OCI-LY7 (cell line): ENCODE measurements at regions not wholly inside any gene's neighbourhood (a gene's known extent, or its start where the extent isn't known, plus 50 kb on each side); places are given as distances from the start of the nearest gene placed in this dataset.

ENCODE experiments used
- BruUV-seq: library from RNA; stranded (reverse); fragments of 400-500 nt; replicated peaks from 2 replicates; lab custom pipeline; 2021; lab: Mats Ljungman, UMichigan
- CTCF ChIA-PET: fragments of 300-600 bp; sonication (Branson Sonifier 250); formaldehyde crosslinking; loops from one replicate; lab custom pipeline; 2022; ENCODE audit warnings: antibody characterized with exemption; ENCODE audit not compliant: unreplicated experiment; lab: Charles Lee
- POLR2A ChIA-PET: fragments of 300-600 bp; sonication (Branson Sonifier 250); formaldehyde crosslinking; loops from one replicate; lab custom pipeline; 2022; ENCODE audit warnings: antibody characterized with exemption; lab: Charles Lee
- DNase-seq: peaks from one replicate; pipeline ENCODE4 v3.0.0-alpha.2; 2015; ENCODE audit warnings: low spot score
- H2AFZ ChIP-seq: fragments of 200-600 bp; sonication (generic), shearing (Covaris generic); 2 replicates; pipeline ENCODE4 v1.6.1; 2014; ENCODE audit warnings: mild to moderate bottlenecking, antibody characterized with exemption, low read length, moderate library complexity
- H3K27ac ChIP-seq: fragments of 200-600 bp; sonication (generic); 2 replicates; pipeline ENCODE4 v1.5.1; 2014; ENCODE audit warnings: mixed run types, low read depth, mild to moderate bottlenecking, moderate library complexity, low read length, inconsistent platforms; ENCODE audit not compliant: poor library complexity, severe bottlenecking
- H3K36me3 ChIP-seq: fragments of 200-600 bp; sonication (generic); 2 replicates; pipeline ENCODE4 v1.6.1; 2014; ENCODE audit warnings: mild to moderate bottlenecking, antibody characterized with exemption, low read length, moderate library complexity, mixed read lengths; ENCODE audit not compliant: insufficient read depth
- H3K4me1 ChIP-seq: fragments of 200-600 bp; sonication (generic); 2 replicates; pipeline ENCODE4 v1.5.1; 2014; ENCODE audit warnings: mild to moderate bottlenecking, low read length; ENCODE audit not compliant: insufficient read depth, poor library complexity, severe bottlenecking
- H3K4me2 ChIP-seq: fragments of 200-600 bp; sonication (generic); 2 replicates; pipeline ENCODE4 v1.6.1; 2014; ENCODE audit warnings: mild to moderate bottlenecking, low read length
- H3K4me3 ChIP-seq: fragments of 200-600 bp; sonication (generic); 2 replicates; pipeline ENCODE4 v1.5.1; 2014; ENCODE audit warnings: mild to moderate bottlenecking, low read depth, low read length; ENCODE audit not compliant: poor library complexity, severe bottlenecking
- H3K79me2 ChIP-seq: fragments of 200-600 bp; sonication (generic); 2 replicates; pipeline ENCODE4 v1.6.1; 2016; ENCODE audit warnings: low read depth, mild to moderate bottlenecking, low read length, moderate library complexity, mixed read lengths; ENCODE audit not compliant: insufficient read depth
- H3K9me2 ChIP-seq: fragments of 200-600 bp; sonication (generic); 2 replicates; pipeline ENCODE4 v1.6.1; 2016; ENCODE audit warnings: mild to moderate bottlenecking, low read length, mixed read lengths; ENCODE audit not compliant: insufficient read depth
- H3K9me3 ChIP-seq: fragments of 200-600 bp; sonication (generic); 2 replicates; pipeline ENCODE4 v1.6.1; 2014; ENCODE audit warnings: mild to moderate bottlenecking, mixed run types, low read length, mixed read lengths
- H4K20me1 ChIP-seq: fragments of 200-600 bp; sonication (generic); 2 replicates; pipeline ENCODE4 v1.6.1; 2014; ENCODE audit warnings: mild to moderate bottlenecking, antibody characterized with exemption, low read length, moderate library complexity, mixed read lengths; ENCODE audit not compliant: insufficient read depth
- EZH2phosphoT487 ChIP-seq: fragments of 200-600 bp; sonication (generic); IDR thresholded peaks from 2 replicates; pipeline ENCODE4 v1.6.1; 2018; ENCODE audit warnings: low read depth, borderline replicate concordance, mild to moderate bottlenecking, mixed run types, antibody characterized with exemption, low read length, moderate library complexity, mixed read lengths
- intact Hi-C: fragments of 100-400 bp; cut with micrococcal nuclease; formaldehyde crosslinking; loops from one replicate; pipeline ENCODE4 v1.10.0; 2022; ENCODE audit not compliant: unreplicated experiment
- TF ChIP-seq, protein P1 (sequence below): fragments of 200-600 bp; sonication (generic); conservative IDR thresholded peaks from 2 replicates; pipeline ENCODE4 v1.5.1; 2014; ENCODE audit warnings: mild to moderate bottlenecking, antibody characterized with exemption, low read length, moderate library complexity, mixed read lengths

DNA sequence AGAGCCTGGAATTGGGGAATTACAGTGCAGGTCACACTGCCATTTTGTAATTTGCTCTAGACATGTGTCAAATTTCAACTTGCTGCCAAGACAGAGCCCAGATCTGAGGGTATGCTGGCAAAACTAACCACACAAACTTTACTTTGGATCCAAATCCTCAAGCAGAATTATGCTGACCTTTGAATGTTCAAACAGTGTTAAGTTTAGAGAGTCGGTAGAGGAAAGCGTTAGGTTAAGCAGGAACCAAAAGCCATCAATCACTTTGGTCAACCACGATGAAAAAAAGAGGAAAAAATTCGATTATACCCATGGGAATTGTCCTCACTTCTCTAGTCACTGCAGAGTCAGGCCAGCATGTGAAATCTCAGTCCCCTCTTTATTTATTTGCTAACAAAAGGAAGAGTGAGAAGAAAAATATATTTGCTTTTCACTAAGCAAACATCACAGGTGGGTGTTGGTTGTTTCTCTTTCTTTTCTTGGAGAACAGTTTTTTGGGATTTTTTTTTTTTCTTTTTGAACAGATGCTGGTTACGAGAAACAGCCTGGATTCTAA is 105.1 kb upstream of the ADGRF1 start:
- Histone ChIP-seq H3K9me2 (0 out of 2 replicates have a peak, but pooled peaks cover 7% of the 10 kb centered on the region), H4K20me1 (no peaks in the 10 kb centered on the region), H3K4me1 (peaks cover 11% of the 10 kb centered on the region), H2AFZ (no peak overlapping the region; the same call in 1 of the 2 replicates), H3K9me3 (peaks cover 5% of the 10 kb centered on the region; the same call in 1 of the 2 replicates), H3K4me2 (no peak overlapping the region), H3K4me3 (no peak overlapping the region), H3K27ac (no peak overlapping the region), H3K79me2 (no peaks in the 10 kb centered on the region), H3K36me3 (no peaks in the 10 kb centered on the region)
- no peak for DNase-seq
- intact Hi-C loops = no loop called here
- POLR2A ChIA-PET = interaction anchor here (0.6 to 1.0 kb wide), 3 partner anchors 28 to 1535 kb away, joined by 3 to 7 read pairs (median 4); no protein-coding TSS in a partner anchor
- no TSS peak for BruUV-seq
- CTCF ChIA-PET = no interaction called here
- TF ChIP-seq EZH2phosphoT487 = no peak
- TF ChIP-seq, protein P1, sequence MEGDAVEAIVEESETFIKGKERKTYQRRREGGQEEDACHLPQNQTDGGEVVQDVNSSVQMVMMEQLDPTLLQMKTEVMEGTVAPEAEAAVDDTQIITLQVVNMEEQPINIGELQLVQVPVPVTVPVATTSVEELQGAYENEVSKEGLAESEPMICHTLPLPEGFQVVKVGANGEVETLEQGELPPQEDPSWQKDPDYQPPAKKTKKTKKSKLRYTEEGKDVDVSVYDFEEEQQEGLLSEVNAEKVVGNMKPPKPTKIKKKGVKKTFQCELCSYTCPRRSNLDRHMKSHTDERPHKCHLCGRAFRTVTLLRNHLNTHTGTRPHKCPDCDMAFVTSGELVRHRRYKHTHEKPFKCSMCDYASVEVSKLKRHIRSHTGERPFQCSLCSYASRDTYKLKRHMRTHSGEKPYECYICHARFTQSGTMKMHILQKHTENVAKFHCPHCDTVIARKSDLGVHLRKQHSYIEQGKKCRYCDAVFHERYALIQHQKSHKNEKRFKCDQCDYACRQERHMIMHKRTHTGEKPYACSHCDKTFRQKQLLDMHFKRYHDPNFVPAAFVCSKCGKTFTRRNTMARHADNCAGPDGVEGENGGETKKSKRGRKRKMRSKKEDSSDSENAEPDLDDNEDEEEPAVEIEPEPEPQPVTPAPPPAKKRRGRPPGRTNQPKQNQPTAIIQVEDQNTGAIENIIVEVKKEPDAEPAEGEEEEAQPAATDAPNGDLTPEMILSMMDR = no peak

DNA sequence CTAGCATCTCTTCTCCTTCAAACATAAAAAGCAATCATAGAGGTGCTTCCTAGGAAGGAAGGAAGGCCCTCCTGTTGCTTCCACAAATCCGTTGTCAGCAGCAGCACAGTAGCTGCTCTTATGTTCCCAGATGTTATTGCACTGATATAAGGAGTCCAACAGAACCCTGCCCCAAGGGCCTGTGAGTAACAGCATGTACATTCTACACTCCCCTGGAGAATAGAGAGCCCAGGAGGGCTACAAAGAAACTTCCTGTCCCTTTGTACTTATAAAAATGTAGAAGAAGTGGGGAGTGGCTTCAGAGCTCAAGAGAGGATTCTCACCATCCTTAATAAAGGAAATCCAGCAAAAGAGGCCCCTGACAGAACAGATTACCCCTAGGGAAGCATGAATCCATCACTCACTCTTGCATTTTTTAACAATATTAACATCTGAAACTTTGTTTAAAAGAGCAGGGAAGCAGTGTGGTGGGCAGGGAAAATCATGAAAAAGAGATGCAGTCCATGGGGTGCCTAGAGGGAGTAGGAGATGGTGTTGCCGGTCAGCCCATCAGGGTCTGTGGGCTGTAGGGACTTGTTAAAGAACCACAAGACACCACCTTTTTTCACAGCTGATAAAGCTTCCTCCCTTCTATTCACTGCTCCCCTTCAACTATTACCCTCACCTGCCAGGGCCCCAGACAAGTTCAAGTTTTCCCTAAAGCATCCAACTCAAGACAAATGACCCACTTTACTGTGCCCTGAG is 104.5 kb upstream of the ADGRF1 start:
- Histone ChIP-seq H3K4me3 (no peak overlapping the region), H2AFZ (peak overlapping the region; percentile 72), H3K4me1 (peaks cover 11% of the 10 kb centered on the region), H3K79me2 (no peaks in the 10 kb centered on the region), H3K9me2 (0 out of 2 replicates have a peak, but pooled peaks cover 7% of the 10 kb centered on the region), H3K27ac (no peak overlapping the region), H3K36me3 (no peaks in the 10 kb centered on the region), H3K9me3 (peaks cover 11% of the 10 kb centered on the region; the same call in 1 of the 2 replicates), H4K20me1 (no peaks in the 10 kb centered on the region), H3K4me2 (no peak overlapping the region)
- BruUV-seq = no TSS peak
- POLR2A ChIA-PET = interaction anchor here (0.6 to 1.0 kb wide), 2 partner anchors 27 to 649 kb away, joined by 3 to 7 read pairs; no protein-coding TSS in a partner anchor
- intact Hi-C loops = no loop called here
- peak; percentile 23 for DNase-seq
- CTCF ChIA-PET = no interaction called here
- TF ChIP-seq, protein P1 = no peak
- no peak for TF ChIP-seq EZH2phosphoT487
